Heart left ventricle (tissue), 13 donors: ENCODE measurements at regions not wholly inside any gene's neighbourhood (a gene's known extent, or its start where the extent isn't known, plus 50 kb on each side); places are given as distances from the start of the nearest gene placed in this dataset.

Source experiments
- CTCF ChIP-seq, 12 donors: fragments of 200-600 bp; sonication (generic) in 4 of 12; IDR thresholded peaks; one replicate each; pipeline versions ENCODE4 v1.5.0 to v1.8.0; 2018 to 2022; ENCODE audit warnings: antibody characterized with exemption in 12 of 12, mild to moderate bottlenecking in 5 of 12
- POLR2A ChIP-seq, 2 donors: fragments of 450-650 bp; IDR thresholded peaks; one replicate each; pipeline ENCODE4 v1.6.1; 2017; ENCODE audit warnings: antibody characterized with exemption in 2 of 2, mild to moderate bottlenecking in 2 of 2, moderate library complexity in 2 of 2
- donor health status: ischemic (EF 13 %, LVEDD 7.1; RV severe dilation, severe dysfunction).
- donor health status: DM: no; HTN: yes; CAD: no.
- donor health status: DM: no; HTN: no; CAD: no.
- donor health status: ischemic (EF 25% LVEDD 6.9; RV normal size, moderate dysfunction).
- donor health status: ischemic (EF 25% LVEDD 5.7; RV mildly dilated, moderate dysfunction).
- donor health status: ischemic (EF 35%, LVEDD 5.7; RV mildly dilated, moderate dysfunction).
- donor health status: nonischemic (EF 11% LVEDD 7.7; RV severe dilation, severe dysfunction).
- donor health status: DM: yes; HTN: yes; CAD: no.
- donor health status: PGD.
- donor health status: ischemic (EF 29% LVEDD 5.4; RV normal size, mild dysfunction).
- donor health status: nonischemic (EF 23%, LVEDD 6.1; RV moderate dilation, normal function).

GRCh38 chr6:167714152-167714551 lies 112.6 kb upstream of the AFDN start:
- TF ChIP-seq POLR2A (IDR thresholded peaks at IDR 0.05) (no peak), CTCF (IDR thresholded peaks at IDR 0.05) (no peak)
